GM19238 (cell line): ENCODE measurements at regions not wholly inside any gene's neighbourhood (a gene's known extent, or its start where the extent isn't known, plus 50 kb on each side); places are given as distances from the start of the nearest gene placed in this dataset.
"Not testable (repeated sequence)": the region's sequence is repeated elsewhere in the genome, so short reads cannot be mapped to it uniquely, and the experiment has no call there.

Source experiments
- DNase-seq: peaks from one replicate; pipeline ENCODE4 v3.0.0; 2011; ENCODE audit warnings: low spot score; ENCODE audit not compliant: insufficient read length

DNA sequence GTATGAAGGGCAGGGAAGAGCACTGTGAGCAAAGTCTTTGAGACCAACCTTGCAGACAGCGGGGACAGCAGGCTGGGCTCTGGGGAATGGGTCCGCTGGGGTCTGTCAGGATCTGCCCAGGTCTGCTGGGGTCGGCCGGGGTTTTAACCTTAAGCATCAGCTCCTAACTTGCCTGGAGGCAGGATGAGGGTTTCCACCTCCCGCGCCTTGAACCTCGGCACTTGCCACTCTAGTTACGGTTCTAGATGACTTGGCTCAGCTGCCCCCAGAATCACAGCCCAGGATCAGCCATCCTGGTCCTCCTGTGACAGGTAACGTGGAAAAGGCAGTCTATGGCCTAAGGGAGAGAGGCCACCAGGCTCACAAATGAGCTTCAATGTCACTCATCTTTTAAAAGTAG, 50.4 kb upstream of the CACUL1 start:
- DNase-seq, result no peak

- no peak for DNase-seq
Measured at GRCh38 chr10:118807512-118808305, 52.9 kb upstream of the CACUL1 start.

- no peak for DNase-seq
Measured at GRCh38 chr10:118808601-118809356, 54.0 kb upstream of the CACUL1 start.

DNA sequence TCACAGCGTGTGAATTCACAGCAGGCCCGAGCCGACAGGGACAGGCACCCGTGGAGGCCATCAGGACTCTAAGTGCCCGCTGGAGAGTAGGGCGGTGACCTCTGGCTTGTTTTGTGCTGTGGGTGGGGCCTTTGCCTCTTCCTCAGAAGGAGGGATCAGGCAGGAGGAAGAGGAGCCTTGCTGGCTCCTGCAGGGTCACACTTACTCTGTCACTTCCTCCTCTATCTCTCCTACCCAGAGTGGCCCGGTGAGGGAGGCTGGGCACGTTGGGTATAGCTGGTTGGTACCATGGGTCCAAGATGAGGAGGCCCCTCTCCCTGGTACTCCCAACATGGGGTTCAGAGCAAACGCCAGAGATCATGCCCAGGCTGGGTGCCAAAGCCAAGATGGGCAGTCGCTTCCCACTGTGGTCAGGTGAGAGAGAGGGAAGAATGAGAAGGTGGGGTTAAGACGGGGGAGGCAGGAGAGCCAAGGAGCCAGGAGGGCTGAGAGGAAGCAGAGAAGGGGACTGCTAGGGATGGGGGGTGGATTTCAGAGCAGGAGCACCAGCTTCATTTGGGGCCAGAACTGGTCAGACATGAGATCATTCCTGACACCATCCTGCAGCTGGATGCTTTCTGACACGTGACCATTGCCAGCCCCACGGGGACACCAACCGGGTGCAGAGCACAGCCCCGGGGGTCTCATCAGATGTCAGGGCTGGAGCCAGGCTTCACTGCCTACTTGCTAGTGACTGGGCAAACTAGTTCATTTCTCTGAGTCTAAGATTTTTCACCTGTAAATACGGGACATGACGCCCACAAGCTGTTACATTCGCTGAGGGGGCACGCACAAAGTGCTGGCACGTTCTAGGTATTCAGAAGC, 54.8 kb upstream of the CACUL1 start:
- DNase-seq, result no peak

DNA sequence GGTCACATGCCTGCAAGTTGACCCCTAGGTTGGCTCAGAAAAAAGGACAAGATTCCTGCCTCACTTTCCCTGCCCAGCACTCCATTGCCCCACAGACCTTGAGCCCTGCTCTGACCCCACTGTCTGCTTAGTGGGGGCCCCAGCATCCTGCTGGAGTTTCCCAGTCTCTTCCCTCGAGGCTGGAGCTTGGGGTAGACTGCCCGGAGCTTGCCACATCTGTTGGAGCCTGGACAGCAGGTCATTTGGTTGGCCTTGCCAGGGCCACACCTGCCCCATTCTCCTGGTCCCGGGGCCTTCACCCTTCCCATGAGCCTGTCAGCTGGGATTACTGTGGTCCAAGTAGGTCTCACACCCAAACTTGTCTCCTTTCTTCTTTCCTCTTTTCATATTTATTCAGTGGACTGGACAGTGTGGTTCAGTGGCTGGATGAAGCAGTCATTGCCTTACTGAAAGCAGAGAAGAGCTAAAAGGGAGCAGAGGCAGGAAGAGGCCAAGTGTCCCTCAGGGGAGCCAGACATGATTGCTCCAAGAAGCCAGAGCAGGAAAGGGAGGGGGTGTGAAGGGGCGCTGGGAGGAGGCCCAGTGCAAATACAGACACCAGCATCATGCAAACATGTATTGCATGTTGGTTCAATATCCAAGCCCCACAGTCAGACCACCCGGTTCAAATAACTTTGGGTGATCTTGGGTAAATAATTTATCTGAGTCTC, 56.2 kb upstream of the CACUL1 start:
- DNase-seq, result no peak

DNA sequence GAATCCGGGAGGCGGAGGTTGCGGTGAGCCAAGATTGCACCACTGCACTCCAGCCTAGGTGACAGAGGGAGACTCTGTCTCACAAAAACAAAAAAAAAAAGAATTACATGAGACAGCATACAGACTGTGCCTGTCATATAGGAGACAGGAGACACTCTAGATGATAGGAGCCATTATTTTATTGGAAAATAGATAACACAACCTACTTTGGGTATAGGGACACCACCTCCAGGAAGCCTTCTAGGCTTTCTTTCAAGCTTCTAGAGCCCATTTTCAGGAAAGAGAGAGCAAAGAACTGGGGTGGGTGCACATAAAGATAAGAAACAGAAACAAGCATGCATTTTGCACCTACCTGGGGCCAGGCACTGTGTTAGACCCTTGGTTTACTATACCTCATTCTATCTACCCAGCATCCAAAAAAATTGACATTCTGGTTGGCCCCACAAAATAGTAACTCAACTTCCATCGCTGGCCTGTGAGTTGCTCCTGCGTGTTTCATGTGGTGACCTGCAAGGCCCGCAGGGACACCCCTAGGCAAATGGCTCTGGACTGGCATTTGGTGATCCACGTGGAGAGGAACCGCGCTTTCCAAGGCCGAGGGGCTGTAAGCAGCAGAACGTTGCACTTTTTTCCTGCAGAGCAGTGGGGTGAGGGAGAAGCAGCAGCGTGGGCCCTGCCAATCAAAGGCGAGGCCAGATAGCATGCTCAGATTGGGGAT, 57.1 kb upstream of the CACUL1 start:
- no peak for DNase-seq

GRCh38 chr10:118812393-118812740, 57.6 kb upstream of the CACUL1 start:
- DNase-seq, result no peak

- not testable (repeated sequence) for DNase-seq
Measured at GRCh38 chr10:118813001-118813400, 58.2 kb upstream of the CACUL1 start.

DNA sequence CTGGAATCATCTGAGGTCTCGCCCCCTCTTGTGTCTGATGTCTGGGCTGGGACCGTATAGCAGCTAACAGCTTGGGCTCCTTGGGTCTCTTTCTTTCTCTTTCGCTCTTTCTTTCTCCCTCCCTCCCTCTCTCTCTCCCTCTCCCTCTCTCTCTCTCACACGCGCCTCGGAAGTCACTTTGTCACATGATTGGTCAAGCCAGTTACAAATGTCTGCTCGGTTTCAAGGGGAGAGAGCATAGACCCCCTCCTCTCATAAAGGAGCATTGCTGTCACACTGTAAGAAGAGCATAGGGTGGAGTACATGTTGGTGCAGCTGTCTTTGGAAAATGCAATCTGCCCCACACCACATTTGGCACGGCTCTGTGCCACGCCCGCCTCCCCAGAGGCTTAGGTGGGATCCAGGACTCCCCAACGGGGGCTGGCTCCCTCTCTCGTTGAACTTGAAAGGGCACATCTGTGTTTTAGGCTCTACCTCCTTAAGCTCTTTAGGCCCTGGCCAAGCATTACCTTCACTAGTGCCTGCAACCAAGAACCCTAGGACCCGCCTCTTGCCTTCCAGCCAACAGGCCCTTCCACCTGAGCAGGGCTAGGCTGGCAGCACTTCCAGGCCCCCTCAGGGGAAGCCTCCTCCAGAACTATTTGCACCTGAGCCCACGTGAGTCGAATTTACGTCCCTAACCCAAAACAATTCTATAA, 61.9 kb upstream of the CACUL1 start:
- DNase-seq, result no peak

GRCh38 chr10:118817328-118818068, 62.7 kb upstream of the CACUL1 start:
- no peak for DNase-seq

DNA sequence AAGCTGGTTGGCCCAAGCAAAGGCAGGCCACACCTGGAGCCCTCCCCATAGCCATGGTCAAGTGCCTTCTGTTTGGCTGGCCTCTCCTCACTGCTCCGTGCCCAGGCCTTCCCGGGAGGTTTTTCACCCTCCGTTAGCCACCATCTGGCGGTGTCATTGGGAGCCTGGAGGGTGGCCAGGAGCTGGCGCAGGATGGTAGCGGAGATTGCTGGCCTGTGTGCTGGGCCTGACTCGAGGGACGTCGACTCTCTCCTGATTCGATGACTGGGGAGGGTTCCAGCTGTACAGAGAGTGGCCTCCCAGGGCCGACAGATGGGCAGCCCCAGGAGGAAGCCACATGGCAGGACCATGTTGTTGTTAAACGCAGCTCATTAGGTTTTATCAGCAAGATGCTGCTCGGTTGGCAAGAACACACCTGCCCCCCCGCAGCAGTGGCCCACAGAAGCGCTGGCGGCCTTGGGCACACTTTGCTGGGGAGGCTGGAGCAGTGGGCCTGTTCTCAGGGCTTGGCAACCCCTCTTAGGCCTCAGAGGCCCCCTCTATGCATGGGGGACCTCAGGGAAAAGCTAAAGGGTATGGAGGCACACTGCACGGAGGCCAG, 64.0 kb upstream of the CACUL1 start:
- DNase-seq, result no peak

DNA sequence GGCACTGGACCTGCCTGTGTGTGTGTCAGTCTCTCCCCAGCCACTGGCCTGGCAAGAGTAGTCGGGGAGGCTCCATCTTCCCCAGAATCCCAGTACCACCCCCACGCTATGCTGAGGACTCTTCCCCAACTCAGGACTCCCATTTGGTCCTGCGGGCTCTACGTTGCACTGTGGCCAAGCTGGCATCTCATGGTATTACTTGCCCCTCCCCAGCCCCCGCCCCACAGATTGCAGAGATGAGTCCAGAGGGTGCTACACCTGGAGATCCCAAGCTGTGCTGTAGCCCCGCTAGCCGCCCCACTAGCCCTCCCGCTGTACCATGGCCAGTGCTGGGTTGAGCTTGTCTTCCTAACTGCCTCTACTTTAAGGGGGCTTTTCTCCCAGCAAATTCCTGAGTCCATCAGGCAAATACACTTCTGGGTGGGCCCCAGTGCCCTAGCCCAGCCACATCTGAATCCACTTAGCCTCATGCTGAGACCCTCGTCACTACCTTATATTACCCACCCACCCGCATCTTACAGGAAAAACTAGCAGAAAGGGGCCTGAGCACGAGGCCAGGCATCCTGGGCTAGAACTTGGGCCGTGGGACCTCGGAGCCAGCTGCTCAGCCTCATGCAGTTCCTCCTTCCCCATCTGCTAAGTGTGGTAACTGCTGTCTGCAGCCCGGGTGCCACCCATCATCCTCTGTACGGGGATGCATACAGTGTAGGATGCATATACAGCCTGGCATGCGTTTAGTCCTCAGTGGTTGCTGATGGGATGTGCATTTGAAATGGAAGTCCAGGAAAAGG, 65.8 kb upstream of the CACUL1 start:
- DNase-seq, result no peak

- no peak for DNase-seq
Measured at GRCh38 chr10:118823256-118823907, 68.6 kb upstream of the CACUL1 start.

- DNase-seq, result no peak
Measured at GRCh38 chr10:118827053-118827452, 72.3 kb upstream of the CACUL1 start.

DNA sequence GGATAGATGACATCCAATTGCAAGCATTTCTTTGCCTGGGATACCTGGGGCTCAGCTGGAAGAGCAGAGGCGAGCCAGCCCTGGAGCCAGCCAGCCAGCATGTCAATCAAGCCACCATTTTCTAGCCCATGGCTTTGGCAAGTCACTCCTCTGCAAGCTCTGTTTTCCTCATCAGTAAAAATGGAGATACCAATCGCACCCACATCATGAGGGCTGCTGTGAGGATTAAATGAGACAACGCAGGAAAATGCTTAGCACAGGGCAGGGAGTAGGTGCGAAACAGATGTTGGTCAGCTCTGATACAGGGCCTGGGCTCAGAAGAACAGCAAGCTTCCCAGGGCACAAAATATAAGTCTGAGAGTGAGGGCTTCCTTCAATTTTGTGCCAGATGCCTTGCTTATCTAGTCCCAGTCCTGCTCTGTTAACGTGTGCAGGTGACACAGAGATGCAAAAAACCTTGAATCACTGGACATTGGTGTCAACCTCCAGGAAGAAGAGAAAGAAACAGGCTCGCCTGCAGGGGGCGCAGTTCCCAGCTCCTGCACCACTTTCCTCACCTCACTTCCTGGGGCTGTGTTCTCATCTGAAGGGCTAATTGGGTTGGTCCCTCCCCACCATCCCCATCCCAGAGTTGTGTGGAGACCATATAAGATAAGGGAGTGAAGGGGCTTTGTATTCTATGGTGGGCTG, 72.8 kb upstream of the CACUL1 start:
- DNase-seq, result no peak

DNA sequence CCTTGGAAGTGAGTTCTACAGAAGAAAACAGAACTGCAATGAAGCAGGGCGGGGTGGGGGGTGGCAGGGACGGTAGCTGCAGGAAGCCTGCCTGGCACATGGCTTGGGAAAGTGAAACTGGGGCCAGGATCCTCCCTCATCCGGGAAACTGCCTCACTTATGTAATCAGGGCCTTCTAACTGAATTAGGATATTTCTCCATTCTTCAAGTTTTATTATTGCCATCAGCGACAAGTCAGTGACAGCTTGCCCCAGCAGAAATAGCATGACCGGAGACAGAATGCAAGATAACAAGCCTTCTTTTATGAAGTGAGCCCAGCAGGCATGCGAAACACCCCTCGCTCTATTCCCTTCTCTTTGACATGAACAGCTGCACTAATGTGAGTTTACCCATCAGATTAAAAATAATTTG, 77.5 kb upstream of the CACUL1 start:
- DNase-seq, result no peak

DNA sequence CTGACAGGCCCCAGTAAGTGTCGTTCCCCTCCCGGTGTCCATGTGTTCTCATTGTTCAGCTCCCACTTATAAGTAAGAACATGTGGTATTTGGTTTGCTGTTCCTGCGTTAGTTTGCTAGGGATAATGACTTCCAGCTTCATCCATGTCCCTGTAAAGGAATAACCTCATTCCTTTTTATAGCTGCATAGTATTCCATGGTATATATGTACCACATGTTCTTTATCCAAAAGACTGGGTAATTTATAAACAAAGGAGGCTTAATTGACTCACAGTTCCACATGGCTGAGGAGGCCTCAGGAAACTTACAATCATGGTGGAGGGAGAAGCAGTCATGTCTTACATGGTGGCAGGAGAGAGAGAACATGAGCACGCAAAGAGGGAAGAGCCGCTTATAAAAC, 79.6 kb upstream of the CACUL1 start:
- not testable (repeated sequence) for DNase-seq
